Loucy (cell line): ENCODE measurements at regions not wholly inside any gene's neighbourhood (a gene's known extent, or its start where the extent isn't known, plus 50 kb on each side); places are given as distances from the start of the nearest gene placed in this dataset.

Source experiments
- H2AFZ ChIP-seq: fragments of 200-600 bp; sonication (generic); 2 replicates; pipeline ENCODE4 v1.6.0; 2016; ENCODE audit warnings: antibody characterized with exemption, mild to moderate bottlenecking, low read length, moderate library complexity
- H3F3A ChIP-seq: fragments of 200-600 bp; 2 replicates; pipeline ENCODE4 v1.6.0; 2016; ENCODE audit warnings: antibody characterized with exemption, low read depth, mild to moderate bottlenecking
- H3K27me3 ChIP-seq: fragments of 200-600 bp; sonication (generic); 2 replicates; pipeline ENCODE4 v1.6.1; 2014; ENCODE audit warnings: low read length, mild to moderate bottlenecking; ENCODE audit not compliant: insufficient read depth, poor library complexity, severe bottlenecking
- H3K36me3 ChIP-seq: fragments of 200-600 bp; sonication (generic); 2 replicates; pipeline ENCODE4 v1.6.1; 2016; ENCODE audit warnings: low read length; ENCODE audit not compliant: insufficient read depth
- H3K4me1 ChIP-seq: fragments of 200-600 bp; sonication (generic); 2 replicates; pipeline ENCODE4 v1.5.1; 2014; ENCODE audit warnings: low read length, mild to moderate bottlenecking; ENCODE audit not compliant: insufficient read depth, poor library complexity, severe bottlenecking
- H3K4me2 ChIP-seq: fragments of 200-600 bp; sonication (generic); 2 replicates; pipeline ENCODE4 v1.6.0; 2014; ENCODE audit warnings: antibody characterized with exemption, low read length, low read depth, mild to moderate bottlenecking; ENCODE audit not compliant: poor library complexity, severe bottlenecking
- H3K4me3 ChIP-seq: fragments of 200-600 bp; sonication (generic); 2 replicates; pipeline ENCODE4 v1.5.1; 2014; ENCODE audit warnings: low read length, mild to moderate bottlenecking, mixed read lengths; ENCODE audit not compliant: poor library complexity, severe bottlenecking
- H3K79me2 ChIP-seq: fragments of 200-600 bp; sonication (generic); 2 replicates; pipeline ENCODE4 v1.6.1; 2014; ENCODE audit warnings: low read length; ENCODE audit not compliant: insufficient read depth
- H3K9ac ChIP-seq: fragments of 200-600 bp; sonication (generic); 2 replicates; pipeline ENCODE4 v1.6.0; 2014; ENCODE audit warnings: mild to moderate bottlenecking, low read depth, low read length, moderate library complexity; ENCODE audit not compliant: poor library complexity, severe bottlenecking
- H3K9me2 ChIP-seq: fragments of 200-600 bp; sonication (generic); replicated peaks from 2 replicates; pipeline ENCODE4 v1.6.1; 2016; ENCODE audit warnings: low read depth, low read length, mixed read lengths
- H3K9me3 ChIP-seq: fragments of 200-600 bp; sonication (generic); 2 replicates; pipeline ENCODE4 v1.6.1; 2014; ENCODE audit warnings: mild to moderate bottlenecking, antibody characterized with exemption, low read length, low read depth; ENCODE audit not compliant: insufficient read depth
- H4K20me1 ChIP-seq: fragments of 200-600 bp; sonication (generic); 2 replicates; pipeline ENCODE4 v1.6.0; 2014; ENCODE audit warnings: antibody characterized with exemption, low read length, mild to moderate bottlenecking; ENCODE audit not compliant: insufficient read depth, poor library complexity, severe bottlenecking
- EZH2phosphoT487 ChIP-seq: fragments of 200-600 bp; IDR thresholded peaks from 2 replicates; pipeline ENCODE4 v1.6.1; 2018; ENCODE audit warnings: antibody characterized with exemption, mild to moderate bottlenecking, moderate library complexity, borderline replicate concordance
- TF ChIP-seq, protein P1 (sequence below): fragments of 200-600 bp; sonication (generic); conservative IDR thresholded peaks from 2 replicates; pipeline ENCODE4 v1.5.1; 2014; ENCODE audit warnings: mild to moderate bottlenecking, antibody characterized with exemption, low read length

DNA sequence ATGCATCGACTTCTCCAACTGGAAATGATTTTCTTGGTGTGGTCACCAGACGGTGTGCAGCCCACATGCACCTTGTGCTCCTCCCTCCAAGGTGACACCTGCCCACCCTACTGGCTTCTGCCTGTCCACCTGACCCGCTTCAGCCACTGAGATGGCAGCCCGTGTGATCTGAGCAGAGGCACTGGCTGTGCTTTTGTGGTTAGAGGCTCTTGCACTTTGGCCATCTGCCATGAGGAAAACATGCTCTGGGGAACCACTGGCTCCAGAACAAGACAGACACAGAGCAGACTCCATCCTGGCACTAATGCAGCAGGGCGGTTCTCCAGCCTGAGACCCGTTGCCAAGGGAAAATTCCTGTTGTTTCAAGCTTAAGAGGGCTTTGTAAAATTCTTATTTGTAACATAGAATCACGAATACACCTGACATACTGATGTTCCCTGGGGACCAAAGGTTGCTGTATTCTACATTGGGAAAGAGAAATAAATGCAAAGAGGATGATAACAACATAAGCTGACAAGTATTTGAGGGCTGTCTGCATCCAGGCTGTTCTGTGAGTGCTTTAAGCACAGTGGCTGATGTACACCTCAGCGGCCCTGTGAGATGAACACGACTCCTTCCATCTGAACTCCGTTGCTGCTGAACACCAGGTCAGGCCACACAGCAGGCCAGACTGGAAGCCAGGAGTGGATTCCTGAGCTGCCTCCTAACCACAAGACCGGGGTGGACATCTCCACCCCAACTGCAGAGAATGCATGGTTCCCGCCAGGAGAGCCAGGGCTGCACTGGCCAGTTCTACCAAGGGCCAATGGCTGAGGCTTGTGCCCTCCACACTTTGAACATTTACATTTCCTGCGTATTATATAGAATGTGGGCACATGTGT lies 820.4 kb downstream of the GALR1 start:
- H3K4me2 ChIP-seq = no peak overlapping the region
- TF ChIP-seq, protein P1, sequence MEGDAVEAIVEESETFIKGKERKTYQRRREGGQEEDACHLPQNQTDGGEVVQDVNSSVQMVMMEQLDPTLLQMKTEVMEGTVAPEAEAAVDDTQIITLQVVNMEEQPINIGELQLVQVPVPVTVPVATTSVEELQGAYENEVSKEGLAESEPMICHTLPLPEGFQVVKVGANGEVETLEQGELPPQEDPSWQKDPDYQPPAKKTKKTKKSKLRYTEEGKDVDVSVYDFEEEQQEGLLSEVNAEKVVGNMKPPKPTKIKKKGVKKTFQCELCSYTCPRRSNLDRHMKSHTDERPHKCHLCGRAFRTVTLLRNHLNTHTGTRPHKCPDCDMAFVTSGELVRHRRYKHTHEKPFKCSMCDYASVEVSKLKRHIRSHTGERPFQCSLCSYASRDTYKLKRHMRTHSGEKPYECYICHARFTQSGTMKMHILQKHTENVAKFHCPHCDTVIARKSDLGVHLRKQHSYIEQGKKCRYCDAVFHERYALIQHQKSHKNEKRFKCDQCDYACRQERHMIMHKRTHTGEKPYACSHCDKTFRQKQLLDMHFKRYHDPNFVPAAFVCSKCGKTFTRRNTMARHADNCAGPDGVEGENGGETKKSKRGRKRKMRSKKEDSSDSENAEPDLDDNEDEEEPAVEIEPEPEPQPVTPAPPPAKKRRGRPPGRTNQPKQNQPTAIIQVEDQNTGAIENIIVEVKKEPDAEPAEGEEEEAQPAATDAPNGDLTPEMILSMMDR = no peak
- TF ChIP-seq EZH2phosphoT487 = no peak
- H3F3A ChIP-seq = no peaks in the 10 kb centered on the region
- no peak overlapping the region for H3K9ac ChIP-seq
- no peaks in the 10 kb centered on the region for H3K4me1 ChIP-seq
- no peaks in the 10 kb centered on the region; the same call in 1 of the 2 replicates for H3K9me3 ChIP-seq
- H3K79me2 ChIP-seq = no peaks in the 10 kb centered on the region
- H3K4me3 ChIP-seq = no peak overlapping the region
- no peaks in the 10 kb centered on the region for H3K27me3 ChIP-seq
- H3K9me2 ChIP-seq = no peaks in the 10 kb centered on the region
- no peaks in the 10 kb centered on the region for H3K36me3 ChIP-seq
- H2AFZ ChIP-seq = no peak overlapping the region
- no peaks in the 10 kb centered on the region for H4K20me1 ChIP-seq

DNA sequence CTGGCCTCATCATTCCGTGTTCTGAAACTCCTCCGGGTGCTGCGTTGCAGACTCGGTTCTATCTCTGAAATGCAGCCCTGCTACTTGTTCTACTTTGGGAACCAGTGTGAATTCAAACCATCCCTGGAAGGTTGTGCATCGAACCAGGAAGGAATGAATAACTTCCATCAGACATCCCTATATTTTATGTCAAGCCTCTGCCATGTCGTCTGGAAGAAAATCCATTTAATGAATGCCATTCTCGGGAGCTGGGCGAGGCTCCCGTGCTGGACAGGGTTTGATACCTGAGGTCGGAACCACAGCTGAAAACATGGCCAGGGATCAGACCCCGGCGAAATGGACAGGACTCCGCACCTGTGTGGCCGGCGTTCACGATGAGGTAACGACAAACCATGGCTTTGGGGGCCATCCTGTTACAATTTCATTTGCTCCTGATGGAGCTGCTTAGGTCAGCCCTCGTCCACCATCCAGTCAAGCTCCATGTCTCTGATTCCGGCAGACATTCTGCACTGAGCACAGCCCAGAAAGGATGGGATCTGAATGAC lies 821.6 kb downstream of the GALR1 start:
- Histone ChIP-seq H3K4me3 (no peak overlapping the region), H3K9me2 (no peaks in the 10 kb centered on the region), H2AFZ (no peak overlapping the region), H3K9me3 (no peaks in the 10 kb centered on the region; the same call in 1 of the 2 replicates), H3K79me2 (no peaks in the 10 kb centered on the region), H4K20me1 (no peaks in the 10 kb centered on the region), H3K36me3 (no peaks in the 10 kb centered on the region), H3K27me3 (no peaks in the 10 kb centered on the region), H3K9ac (no peak overlapping the region), H3F3A (no peaks in the 10 kb centered on the region), H3K4me1 (no peaks in the 10 kb centered on the region), H3K4me2 (no peak overlapping the region)
- TF ChIP-seq EZH2phosphoT487 = no peak
- TF ChIP-seq, protein P1 = no peak

DNA sequence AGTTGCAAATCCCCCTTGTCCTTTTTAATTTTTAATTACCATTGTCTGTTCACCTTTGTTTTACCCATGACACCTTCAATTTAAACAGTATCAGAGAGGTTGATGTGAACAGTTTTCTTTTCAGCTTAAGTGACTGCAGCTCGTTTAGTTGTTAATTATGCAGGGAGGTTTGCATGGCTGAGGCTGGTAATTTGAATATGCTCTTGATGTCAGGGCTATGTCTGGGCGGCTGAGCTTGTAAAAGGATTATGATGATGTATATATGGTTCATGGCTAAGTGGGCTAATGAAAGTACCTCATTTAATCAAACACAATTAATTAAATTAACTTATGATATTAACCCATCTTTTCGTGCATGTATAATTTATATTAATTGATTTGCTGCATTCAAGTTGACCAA lies 822.1 kb downstream of the GALR1 start:
- TF ChIP-seq, protein P1 = no peak
- TF ChIP-seq EZH2phosphoT487 = no peak
- no peaks in the 10 kb centered on the region for H3K9me3 ChIP-seq
- H3K4me2 ChIP-seq = no peak overlapping the region
- H2AFZ ChIP-seq = no peak overlapping the region
- no peaks in the 10 kb centered on the region for H4K20me1 ChIP-seq
- no peak overlapping the region for H3K4me3 ChIP-seq
- no peaks in the 10 kb centered on the region for H3K79me2 ChIP-seq
- no peaks in the 10 kb centered on the region for H3K36me3 ChIP-seq
- H3K9me2 ChIP-seq = no peaks in the 10 kb centered on the region
- H3K9ac ChIP-seq = no peak overlapping the region
- H3F3A ChIP-seq = no peaks in the 10 kb centered on the region
- H3K27me3 ChIP-seq = no peaks in the 10 kb centered on the region
- no peaks in the 10 kb centered on the region for H3K4me1 ChIP-seq
